Esophagus squamous epithelium (tissue), 4 donors: ENCODE measurements at regions not wholly inside any gene's neighbourhood (a gene's known extent, or its start where the extent isn't known, plus 50 kb on each side); places are given as distances from the start of the nearest gene placed in this dataset.

Experiments
- POLR2A ChIP-seq, 4 donors: fragments of 450-650 bp; IDR thresholded peaks; one replicate each; pipeline ENCODE4 v1.6.1; 2017; ENCODE audit warnings: antibody characterized with exemption in 4 of 4, mild to moderate bottlenecking in 4 of 4, moderate library complexity in 3 of 4
- TF ChIP-seq, protein P1 (sequence below), 6 experiments: fragments of 450-650 bp in 4 of 6; fragments of 200-600 bp in 2 of 6; sonication (generic) in 2 of 6; IDR thresholded peaks; one replicate each; pipeline ENCODE4 v1.5.1; 2016 to 2019; ENCODE audit warnings: antibody characterized with exemption in 6 of 6, mild to moderate bottlenecking in 4 of 6, moderate library complexity in 4 of 6

DNA sequence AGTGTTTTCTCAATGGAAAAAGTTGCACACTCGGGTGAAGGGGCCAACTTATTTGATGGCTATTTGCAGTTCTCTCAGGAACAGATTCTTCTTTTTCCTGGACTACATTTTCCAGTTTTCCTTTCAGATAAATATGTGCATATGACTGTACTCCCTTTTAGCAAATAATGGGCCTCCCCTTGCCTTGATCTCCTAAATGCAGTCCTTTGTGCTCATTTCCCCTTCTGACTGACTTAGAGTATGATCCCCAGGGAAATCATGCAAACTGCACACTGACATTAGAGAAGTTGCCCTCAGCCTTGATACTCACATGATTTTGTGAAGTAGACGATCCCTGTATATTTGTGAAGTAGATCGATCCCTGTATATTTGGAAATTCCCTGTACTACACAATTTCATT is 492.9 kb upstream of the NOVA1 start:
- TF ChIP-seq, protein P1, sequence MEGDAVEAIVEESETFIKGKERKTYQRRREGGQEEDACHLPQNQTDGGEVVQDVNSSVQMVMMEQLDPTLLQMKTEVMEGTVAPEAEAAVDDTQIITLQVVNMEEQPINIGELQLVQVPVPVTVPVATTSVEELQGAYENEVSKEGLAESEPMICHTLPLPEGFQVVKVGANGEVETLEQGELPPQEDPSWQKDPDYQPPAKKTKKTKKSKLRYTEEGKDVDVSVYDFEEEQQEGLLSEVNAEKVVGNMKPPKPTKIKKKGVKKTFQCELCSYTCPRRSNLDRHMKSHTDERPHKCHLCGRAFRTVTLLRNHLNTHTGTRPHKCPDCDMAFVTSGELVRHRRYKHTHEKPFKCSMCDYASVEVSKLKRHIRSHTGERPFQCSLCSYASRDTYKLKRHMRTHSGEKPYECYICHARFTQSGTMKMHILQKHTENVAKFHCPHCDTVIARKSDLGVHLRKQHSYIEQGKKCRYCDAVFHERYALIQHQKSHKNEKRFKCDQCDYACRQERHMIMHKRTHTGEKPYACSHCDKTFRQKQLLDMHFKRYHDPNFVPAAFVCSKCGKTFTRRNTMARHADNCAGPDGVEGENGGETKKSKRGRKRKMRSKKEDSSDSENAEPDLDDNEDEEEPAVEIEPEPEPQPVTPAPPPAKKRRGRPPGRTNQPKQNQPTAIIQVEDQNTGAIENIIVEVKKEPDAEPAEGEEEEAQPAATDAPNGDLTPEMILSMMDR (IDR thresholded peaks at IDR 0.05) = no peak
- TF ChIP-seq POLR2A (IDR thresholded peaks at IDR 0.05) = no peak
